ENCODE measurements at regions not wholly inside any gene's neighbourhood (a gene's known extent, or its start where the extent isn't known, plus 50 kb on each side); places are given as distances from the start of the nearest gene placed in this dataset.

DNA sequence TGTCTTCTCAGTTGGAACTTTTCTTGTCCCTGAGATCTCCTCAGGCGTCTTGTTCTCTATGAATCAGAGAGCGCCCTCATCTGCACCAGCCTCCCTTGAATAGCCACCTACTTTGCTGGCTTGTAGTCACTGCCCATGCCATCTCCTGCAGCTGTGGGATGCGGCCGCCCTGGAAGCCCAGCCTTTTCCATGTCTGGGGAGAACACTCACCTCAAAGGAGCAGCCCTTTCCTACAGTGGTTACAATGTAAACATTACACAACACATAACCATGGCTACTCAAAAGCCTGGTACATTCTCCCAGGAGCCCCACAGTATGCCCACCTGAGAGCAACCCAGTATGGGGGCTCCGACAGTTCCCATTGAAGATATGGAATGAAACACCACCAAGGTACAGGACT lies 351.0 kb downstream of the EN1 start:
- DNase-seq: no peak

DNA sequence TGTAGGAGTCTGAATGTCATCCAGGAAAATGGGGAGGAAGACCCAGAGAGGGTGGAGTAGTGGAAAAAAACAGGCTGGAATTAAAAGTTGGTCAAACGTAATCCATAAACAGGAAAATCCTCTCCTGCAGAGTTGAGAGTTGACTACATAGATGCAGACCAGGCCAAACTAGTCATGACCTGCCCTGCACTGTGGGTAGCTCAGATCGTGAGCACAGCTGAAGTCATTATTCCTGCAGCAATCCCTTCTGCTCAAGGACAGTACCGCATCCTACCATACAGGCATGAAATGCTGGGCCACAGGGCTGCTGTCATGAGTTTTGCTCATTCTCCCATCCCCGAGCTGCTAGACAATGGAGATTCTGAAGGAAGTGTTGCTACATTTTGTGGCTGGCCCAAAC lies 352.2 kb downstream of the EN1 start:
- DNase-seq: no peak

GRCh38 chr2:118493213-118493612 lies 354.2 kb downstream of the EN1 start:
- DNase-seq: no peak

GRCh38 chr2:118492335-118492734 lies 355.1 kb downstream of the EN1 start:
- no peak for DNase-seq

DNA sequence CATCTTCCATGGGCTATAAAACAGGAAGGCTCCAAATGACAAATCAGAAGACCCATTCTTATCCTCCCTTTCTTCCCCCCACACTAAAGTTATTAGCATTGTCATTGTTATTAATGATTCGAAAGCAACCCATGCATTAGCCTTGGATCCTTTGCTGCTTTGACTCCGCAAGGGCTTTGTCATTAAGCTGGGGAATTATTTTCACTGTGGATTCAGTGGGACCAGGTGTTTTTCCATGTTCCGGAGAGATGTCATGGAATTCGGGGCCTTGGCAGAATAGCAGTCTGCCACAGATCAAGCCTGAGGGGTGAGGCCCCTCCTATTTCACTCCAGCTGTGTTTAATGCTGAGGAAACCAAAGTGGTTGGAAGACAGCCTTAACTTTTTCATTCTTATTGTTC lies 357.1 kb downstream of the EN1 start:
- no peak for DNase-seq

GRCh38 chr2:118489712-118490299 lies 357.6 kb downstream of the EN1 start:
- DNase-seq: no peak

GRCh38 chr2:118481299-118481698 lies 366.1 kb downstream of the EN1 start:
- no peak for DNase-seq

GRCh38 chr2:118479020-118479419 lies 368.4 kb downstream of the EN1 start:
- no peak for DNase-seq

- DNase-seq: no peak
These were observed 370.2 kb downstream of the EN1 start for GRCh38 chr2:118477111-118477862.

DNA sequence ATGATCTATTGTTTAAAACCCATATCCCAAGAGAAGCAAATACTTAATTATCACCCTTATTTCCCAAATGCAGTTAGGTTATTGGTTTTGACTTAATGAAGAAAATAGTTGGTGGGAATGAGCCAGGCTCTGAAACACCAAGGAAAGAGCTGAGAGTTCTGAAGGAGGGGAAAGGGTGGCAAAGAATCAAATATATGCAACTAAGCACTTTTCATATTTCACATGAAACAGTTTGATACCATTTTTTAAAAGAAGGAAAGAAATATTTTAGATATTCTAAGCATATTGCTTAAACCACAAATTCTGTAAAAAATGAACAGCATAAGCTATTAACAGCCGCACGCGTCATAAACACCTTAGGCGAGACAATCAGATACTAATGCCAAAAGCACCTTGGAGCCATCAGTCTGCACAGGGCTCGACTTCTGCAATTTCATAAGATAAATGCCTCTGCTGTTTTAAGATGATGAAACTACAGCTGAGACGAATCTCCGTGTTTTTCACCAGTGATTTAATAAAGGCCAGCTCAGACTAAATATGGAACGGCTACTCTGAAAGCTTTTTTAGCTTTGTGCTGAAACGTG lies 371.7 kb downstream of the EN1 start:
- no peak for DNase-seq

DNA sequence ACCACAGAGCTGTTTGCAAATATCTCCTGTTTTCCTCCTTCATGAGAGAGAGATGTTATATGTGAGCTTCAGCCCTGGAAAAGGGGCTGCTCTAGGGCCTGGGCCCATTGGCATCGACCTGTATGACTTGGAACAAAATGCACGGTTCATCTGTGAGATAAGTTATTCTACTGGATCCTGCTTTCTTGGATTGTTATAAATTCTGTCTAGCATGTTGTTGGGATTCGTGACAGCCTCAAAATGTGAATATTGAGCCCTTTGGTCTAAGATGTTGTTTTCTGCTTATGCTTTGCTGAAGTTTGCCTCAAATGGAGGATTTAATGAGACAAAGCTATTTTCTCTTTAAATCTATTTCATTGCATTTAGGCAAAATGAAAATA lies 372.9 kb downstream of the EN1 start:
- no peak for DNase-seq

- no peak for DNase-seq
These were observed 373.5 kb downstream of the EN1 start for GRCh38 chr2:118473846-118474540.

GRCh38 chr2:118473241-118473640 lies 374.2 kb downstream of the EN1 start:
- no peak for DNase-seq

- no peak for DNase-seq
These were observed 377.2 kb downstream of the EN1 start for GRCh38 chr2:118470297-118470696.

DNA sequence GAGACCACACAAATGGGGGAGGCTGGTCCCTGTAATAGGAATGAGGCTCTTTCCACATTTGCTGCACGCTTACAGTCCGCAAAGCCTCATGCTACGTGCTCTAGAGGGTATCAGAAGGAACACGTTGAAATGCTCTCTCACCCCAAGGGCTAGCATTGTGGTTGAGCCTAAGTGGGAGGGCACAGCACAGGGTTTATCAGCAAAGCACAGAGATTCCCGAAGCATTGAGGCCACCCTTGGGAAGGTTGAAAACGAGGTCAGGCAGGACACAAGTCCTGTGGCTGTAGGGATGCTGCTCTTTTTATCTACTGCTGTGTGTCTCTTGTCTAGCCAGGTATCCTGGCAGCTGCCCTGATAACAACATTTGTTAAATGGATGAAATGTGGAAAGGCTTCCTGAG lies 378.3 kb downstream of the EN1 start:
- no peak for DNase-seq

DNA sequence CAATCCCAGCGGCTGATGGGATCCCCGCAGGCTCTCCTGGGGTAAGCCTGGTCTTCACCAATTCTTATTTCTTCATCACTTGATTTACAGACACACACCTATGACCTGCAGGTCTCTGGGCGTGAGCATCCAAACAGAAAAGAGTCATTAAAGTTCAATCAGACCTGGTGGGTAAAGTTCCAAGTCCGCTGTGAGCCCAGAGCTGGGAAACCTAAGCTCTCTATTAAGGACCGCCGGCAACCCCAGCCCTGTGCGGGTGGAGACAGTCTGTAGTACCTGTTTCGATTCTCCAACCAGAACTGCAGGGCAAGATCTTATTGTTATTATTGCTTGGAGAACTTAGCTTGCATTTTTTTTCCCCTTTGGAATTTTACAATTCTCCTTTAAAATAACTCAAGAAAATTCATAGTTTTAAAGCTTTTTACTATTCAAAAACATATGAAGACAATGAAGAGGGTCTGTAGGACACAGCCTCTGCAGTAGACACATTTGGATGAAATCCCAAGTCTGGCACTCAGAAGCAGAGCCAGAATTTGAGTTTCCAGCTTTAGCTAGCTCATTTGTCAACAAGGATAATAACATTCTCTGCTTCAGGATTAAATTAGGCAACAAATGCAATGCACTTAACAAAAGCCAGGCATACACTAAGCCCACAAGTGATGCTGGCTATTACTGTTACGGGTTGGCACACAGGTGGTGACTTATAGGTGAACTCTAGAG lies 376.4 kb downstream of the INSIG2 start:
- DNase-seq: no peak

GRCh38 chr2:118464046-118464445 lies 375.8 kb downstream of the INSIG2 start:
- no peak for DNase-seq

DNA sequence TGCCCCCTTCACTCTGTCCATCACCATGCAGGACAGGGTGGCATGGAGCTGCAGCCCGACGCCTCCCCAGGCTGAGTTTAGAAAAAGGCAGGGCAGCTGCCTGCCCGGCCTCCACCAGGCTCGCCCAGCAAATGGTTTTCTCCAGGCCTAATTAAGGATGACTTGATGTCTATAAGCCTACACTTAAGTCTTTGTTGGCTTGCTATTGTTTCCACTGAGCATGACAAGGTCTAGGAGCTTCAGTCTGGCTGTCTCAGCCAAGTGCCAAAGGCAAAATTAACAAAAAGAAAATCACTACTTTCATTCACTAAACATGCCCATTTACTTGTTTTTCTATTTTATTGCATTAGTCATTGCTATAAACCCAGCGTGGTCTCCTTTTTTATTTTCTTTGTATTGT lies 372.2 kb downstream of the INSIG2 start:
- DNase-seq: no peak

DNA sequence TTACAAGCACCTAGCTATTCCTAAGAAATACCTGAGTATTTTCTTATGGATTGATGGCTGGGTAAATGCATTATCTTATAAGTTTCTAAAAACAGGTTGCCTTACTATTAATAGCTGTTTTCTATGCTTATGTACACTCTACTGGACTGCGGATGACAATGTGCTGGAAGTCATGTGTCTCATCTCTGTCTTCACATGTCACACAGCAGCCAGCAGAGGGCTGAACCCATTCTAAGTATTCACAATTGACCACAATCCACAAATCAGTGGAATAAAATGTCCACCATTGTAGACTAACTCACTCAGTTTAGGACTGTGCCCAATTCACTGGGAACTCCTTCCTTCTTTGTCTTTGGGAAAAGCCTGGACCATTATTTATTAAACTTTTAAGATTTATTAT lies 371.2 kb downstream of the INSIG2 start:
- DNase-seq: no peak

GRCh38 chr2:118457951-118458350 lies 369.7 kb downstream of the INSIG2 start:
- DNase-seq: no peak

DNA sequence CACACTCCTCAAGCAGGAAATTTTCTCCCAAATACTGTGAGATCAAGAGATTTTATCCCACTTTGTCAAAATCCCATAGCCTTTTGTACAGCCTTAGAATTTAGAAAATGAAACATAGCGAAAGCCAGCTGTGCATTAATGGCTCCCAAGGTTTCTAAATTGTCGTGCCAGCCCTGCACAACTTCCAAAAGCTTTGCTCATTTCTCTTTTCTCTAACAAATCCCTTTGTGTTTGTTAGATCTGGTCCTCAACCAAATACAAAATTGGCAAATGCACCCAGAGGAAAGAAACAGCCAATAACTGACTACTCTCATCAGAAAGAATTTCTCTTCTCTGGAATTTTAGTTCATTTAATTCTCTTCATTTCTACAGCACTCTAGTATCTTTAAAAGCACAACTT lies 361.1 kb downstream of the INSIG2 start:
- no peak for DNase-seq

GRCh38 chr2:118443596-118443995 lies 355.3 kb downstream of the INSIG2 start:
- no peak for DNase-seq

- no peak for DNase-seq
These were observed 354.8 kb downstream of the INSIG2 start for GRCh38 chr2:118442996-118443553.
